22Rv1 (cell line): ENCODE measurements at regions not wholly inside any gene's neighbourhood (a gene's known extent, or its start where the extent isn't known, plus 50 kb on each side); places are given as distances from the start of the nearest gene placed in this dataset.

Experiments
- H3K27ac ChIP-seq: fragments of 450-650 bp; 2 replicates; pipeline ENCODE4 v1.5.1; 2017
- CTCF ChIP-seq: fragments of 450-650 bp; IDR thresholded peaks from 2 replicates; pipeline ENCODE4 v1.5.1; 2017; ENCODE audit warnings: mild to moderate bottlenecking
- ZFX ChIP-seq: fragments of 450-650 bp; IDR thresholded peaks from 2 replicates; pipeline ENCODE4 v1.6.1; 2017; ENCODE audit warnings: antibody characterized with exemption, borderline replicate concordance

DNA sequence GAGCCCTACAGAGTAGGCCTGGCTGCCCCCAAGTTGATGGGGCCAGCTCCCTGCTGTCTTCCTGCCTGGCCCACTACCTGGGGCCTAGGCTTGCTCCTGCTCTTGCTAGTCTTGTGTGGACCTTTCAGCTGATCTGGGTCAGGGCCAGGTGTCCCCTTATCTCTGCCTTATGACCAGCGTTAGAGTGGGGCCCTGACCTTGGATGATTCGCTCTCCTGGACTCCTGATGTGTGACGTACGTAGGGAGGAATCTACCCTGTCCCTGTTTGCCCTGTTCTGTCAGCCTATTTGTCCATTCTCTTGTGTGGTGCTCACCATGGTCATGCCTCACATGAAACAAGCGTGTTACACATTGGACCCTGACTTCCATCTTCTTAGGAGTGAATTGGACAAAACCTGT is 571.8 kb downstream of the QKI start:
- TF ChIP-seq ZFX (no peak), CTCF (no peak)
- H3K27ac ChIP-seq: no peak overlapping the region

- no peak overlapping the region for H3K27ac ChIP-seq
- TF ChIP-seq ZFX (no peak), CTCF (no peak)
Observed at GRCh38 chr6:163985710-163986109, 571.2 kb downstream of the QKI start.

DNA sequence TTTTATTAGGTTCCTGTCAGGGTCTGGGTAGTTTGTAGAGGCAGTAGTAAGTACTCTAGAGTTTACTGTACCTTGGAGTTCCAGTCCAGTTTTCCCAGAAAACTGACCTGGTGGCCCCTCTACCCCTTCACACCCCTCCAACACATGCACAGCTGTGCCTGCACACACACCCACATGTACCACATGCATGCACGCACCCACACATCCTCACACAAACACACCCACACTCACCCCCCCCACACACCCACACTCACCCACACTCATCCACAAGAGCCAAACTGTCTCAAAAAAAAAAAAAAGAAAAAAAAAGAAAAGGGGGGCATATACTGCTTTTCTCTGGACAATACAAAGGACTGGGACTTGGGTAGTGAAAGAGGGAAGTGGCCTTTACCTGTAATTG is 570.5 kb downstream of the QKI start:
- no peak overlapping the region for H3K27ac ChIP-seq
- TF ChIP-seq CTCF: no peak
- TF ChIP-seq ZFX: no peak

DNA sequence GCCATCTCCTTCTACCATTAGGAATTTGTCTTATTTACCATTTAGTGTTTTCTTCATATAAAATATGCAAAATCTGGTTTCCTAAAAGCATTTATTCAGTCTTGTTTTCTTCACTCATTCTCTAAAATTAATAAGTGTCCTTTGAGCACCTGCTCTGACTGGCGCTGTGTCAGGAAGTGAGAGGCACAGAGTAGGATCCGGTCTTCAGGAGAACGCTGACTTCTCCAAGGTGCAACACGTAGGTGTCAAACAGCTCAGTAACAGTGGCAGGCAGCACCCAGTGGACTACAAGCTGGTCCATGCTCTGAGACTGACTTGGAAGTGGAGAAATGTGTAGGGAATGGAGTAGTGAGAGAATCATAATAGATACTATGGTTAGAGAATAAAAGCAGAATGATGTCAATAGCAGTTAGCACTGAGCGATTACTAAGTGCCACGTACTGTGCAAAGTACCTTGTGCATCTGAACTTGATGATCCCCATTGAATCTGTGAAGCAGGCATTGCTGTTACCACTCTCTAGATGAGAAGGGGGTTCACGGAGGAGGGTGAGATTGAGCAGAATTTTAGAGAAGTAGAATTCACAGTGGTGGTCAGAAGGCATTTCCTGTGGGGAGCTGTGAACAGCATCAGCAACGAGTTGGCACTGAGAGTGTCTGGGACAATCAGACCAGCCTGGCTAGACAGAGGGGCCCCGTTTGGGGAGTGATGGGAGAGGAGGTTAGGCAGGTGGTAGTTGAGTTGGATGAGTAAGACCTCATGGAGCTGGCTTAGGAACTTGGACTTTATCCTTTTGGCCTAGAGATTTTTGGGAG is 569.8 kb downstream of the QKI start:
- no peak overlapping the region for H3K27ac ChIP-seq
- TF ChIP-seq CTCF (no peak), ZFX (no peak)

DNA sequence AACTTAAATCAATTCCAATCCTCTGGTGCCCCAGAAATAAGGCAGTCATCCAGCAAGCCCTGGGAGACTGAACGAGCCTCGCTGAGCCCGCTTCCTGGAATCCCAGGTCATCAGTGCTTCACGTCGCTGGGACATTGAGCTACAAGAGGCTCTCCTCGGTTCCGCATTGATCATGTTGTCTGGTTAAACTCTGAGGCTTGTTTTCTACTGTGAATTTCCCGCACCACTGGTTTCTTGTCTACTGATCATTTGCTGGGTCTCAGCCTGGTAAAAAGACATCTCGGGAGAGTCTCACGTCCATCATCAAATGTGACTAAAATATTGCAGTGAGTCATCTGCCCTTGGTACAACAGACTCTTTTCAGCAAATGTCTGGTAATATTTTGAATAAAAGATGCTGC is 569.2 kb downstream of the QKI start:
- TF ChIP-seq ZFX: no peak
- no peak overlapping the region for H3K27ac ChIP-seq

GRCh38 chr6:163974322-163974721 is 559.8 kb downstream of the QKI start:
- TF ChIP-seq CTCF: no peak
- H3K27ac ChIP-seq: no peak overlapping the region

DNA sequence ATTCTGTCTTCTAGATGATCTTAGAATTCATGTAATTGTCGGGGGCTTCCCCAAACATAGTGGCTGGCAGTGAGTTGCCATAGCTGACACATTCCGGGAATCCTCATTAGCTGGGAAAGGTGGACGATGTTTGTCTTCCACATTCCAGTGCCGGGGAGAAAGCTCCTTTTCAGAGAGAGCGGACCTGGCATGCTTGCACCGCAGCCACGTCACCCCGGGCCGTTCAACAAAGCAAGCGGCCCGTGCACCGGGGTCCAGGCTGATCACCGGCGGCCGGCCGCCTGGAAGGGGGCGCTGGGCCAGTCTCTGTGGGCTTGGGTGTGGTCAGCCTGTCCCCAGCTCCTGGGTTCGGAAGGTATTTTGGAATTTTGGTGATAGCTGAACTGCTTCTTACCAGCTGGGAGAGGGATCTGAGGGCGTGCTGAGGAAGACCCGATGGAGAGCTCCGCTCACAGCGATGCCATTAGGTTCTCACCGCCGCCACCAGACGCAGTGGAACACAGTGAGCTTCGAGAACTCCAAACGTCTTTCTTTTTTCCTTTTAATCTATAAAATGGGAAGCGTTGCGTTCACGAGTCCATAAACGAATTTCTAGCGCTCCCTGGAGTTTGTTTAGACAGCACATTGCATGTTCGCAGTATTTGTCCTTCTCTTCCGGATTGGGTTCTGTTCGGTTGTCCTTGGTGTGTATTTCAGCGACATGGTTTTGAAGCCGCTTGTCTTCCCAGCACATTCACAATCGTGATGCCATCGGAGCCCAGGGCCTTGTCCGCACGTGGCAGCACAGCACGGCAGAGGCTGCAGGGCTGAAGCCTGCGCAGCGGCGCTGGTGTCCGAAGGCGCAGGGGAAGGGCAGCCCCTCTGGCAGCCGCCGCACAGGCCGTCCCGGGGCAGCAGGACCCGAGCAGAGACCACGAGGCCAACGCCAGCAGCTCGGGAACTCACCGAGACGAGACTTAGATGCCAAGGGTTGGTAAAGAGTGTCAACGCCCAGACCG is 557.6 kb downstream of the QKI start:
- H3K27ac ChIP-seq: no peak overlapping the region
- TF ChIP-seq ZFX: no peak
- TF ChIP-seq CTCF: peak; percentile 33
